ENCODE measurements at regions not wholly inside any gene's neighbourhood (a gene's known extent, or its start where the extent isn't known, plus 50 kb on each side); places are given as distances from the start of the nearest gene placed in this dataset.

GRCh38 chr4:114177628-114178027, 198.2 kb upstream of the ARSJ start:
- no peak for DNase-seq
- Histone ChIP-seq H3K4me3 (ENCODE audit: insufficient read depth, low read depth, low read length) (no peak overlapping the region), H3K27me3 (ENCODE audit: control insufficient read depth, insufficient read depth, low read length) (no peaks in the 10 kb centered on the region), H3K36me3 (replicated peaks; ENCODE audit: control insufficient read depth, insufficient read depth, low read length) (no peaks in the 10 kb centered on the region)

GRCh38 chr4:114178392-114178791, 198.9 kb upstream of the ARSJ start:
- H3K27me3 ChIP-seq (ENCODE audit: control insufficient read depth, insufficient read depth, low read length): no peaks in the 10 kb centered on the region
- DNase-seq: no peak
- no peaks in the 10 kb centered on the region for H3K36me3 ChIP-seq (replicated peaks; ENCODE audit: control insufficient read depth, insufficient read depth, low read length)
- H3K4me3 ChIP-seq (ENCODE audit: insufficient read depth, low read depth, low read length): no peak overlapping the region

- Histone ChIP-seq H3K36me3 (replicated peaks; ENCODE audit: control insufficient read depth, insufficient read depth, low read length) (no peaks in the 10 kb centered on the region), H3K4me3 (ENCODE audit: insufficient read depth, low read depth, low read length) (no peak overlapping the region), H3K27me3 (ENCODE audit: control insufficient read depth, insufficient read depth, low read length) (no peaks in the 10 kb centered on the region)
- no peak for DNase-seq
Observed at GRCh38 chr4:114180481-114180880, 201.0 kb upstream of the ARSJ start.

- Histone ChIP-seq H3K4me3 (ENCODE audit: insufficient read depth, low read depth, low read length) (no peak overlapping the region), H3K36me3 (replicated peaks; ENCODE audit: control insufficient read depth, insufficient read depth, low read length) (no peaks in the 10 kb centered on the region), H3K27me3 (ENCODE audit: control insufficient read depth, insufficient read depth, low read length) (no peaks in the 10 kb centered on the region)
- no peak for DNase-seq
Observed at GRCh38 chr4:114184901-114185300, 205.5 kb upstream of the ARSJ start.

- no peak overlapping the region for H3K4me3 ChIP-seq (ENCODE audit: insufficient read depth, low read depth, low read length)
- no peaks in the 10 kb centered on the region for H3K36me3 ChIP-seq (replicated peaks; ENCODE audit: control insufficient read depth, insufficient read depth, low read length)
- no peak for DNase-seq
- no peaks in the 10 kb centered on the region for H3K27me3 ChIP-seq (ENCODE audit: control insufficient read depth, insufficient read depth, low read length)
Observed at GRCh38 chr4:114187592-114187991, 208.1 kb upstream of the ARSJ start.

- no peaks in the 10 kb centered on the region for H3K36me3 ChIP-seq (replicated peaks; ENCODE audit: control insufficient read depth, insufficient read depth, low read length)
- H3K4me3 ChIP-seq (ENCODE audit: insufficient read depth, low read depth, low read length): no peak overlapping the region
- DNase-seq: no peak
- no peaks in the 10 kb centered on the region for H3K27me3 ChIP-seq (ENCODE audit: control insufficient read depth, insufficient read depth, low read length)
Observed at GRCh38 chr4:114191496-114191895, 212.0 kb upstream of the ARSJ start.

- Histone ChIP-seq H3K27me3 (ENCODE audit: control insufficient read depth, insufficient read depth, low read length) (no peaks in the 10 kb centered on the region), H3K4me3 (ENCODE audit: insufficient read depth, low read depth, low read length) (no peak overlapping the region), H3K36me3 (replicated peaks; ENCODE audit: control insufficient read depth, insufficient read depth, low read length) (no peaks in the 10 kb centered on the region)
- DNase-seq: no peak
Observed at GRCh38 chr4:114192854-114193253, 213.4 kb upstream of the ARSJ start.

GRCh38 chr4:114193624-114194399, 214.4 kb upstream of the ARSJ start:
- Histone ChIP-seq H3K36me3 (replicated peaks; ENCODE audit: control insufficient read depth, insufficient read depth, low read length) (no peaks in the 10 kb centered on the region), H3K27me3 (ENCODE audit: control insufficient read depth, insufficient read depth, low read length) (no peaks in the 10 kb centered on the region), H3K4me3 (ENCODE audit: insufficient read depth, low read depth, low read length) (no peak overlapping the region)
- no peak for DNase-seq

- Histone ChIP-seq H3K27me3 (ENCODE audit: control insufficient read depth, insufficient read depth, low read length) (no peaks in the 10 kb centered on the region), H3K36me3 (replicated peaks; ENCODE audit: control insufficient read depth, insufficient read depth, low read length) (no peaks in the 10 kb centered on the region), H3K4me3 (ENCODE audit: insufficient read depth, low read depth, low read length) (no peak overlapping the region)
- DNase-seq: no peak
Observed at GRCh38 chr4:114196606-114197005, 217.2 kb upstream of the ARSJ start.

GRCh38 chr4:114200026-114200425, 220.6 kb upstream of the ARSJ start:
- DNase-seq: no peak

GRCh38 chr4:114205261-114205660, 225.8 kb upstream of the ARSJ start:
- no peak for DNase-seq
- H3K4me3 ChIP-seq (ENCODE audit: insufficient read depth, low read depth, low read length): no peak overlapping the region
- no peaks in the 10 kb centered on the region for H3K36me3 ChIP-seq (replicated peaks; ENCODE audit: control insufficient read depth, insufficient read depth, low read length)
- H3K27me3 ChIP-seq (ENCODE audit: control insufficient read depth, insufficient read depth, low read length): no peaks in the 10 kb centered on the region

More at GRCh38 chr4:114200026-114200425, 220.6 kb upstream of the ARSJ start:
- Histone ChIP-seq H3K27me3 (ENCODE audit: control insufficient read depth, insufficient read depth, low read length) (no peaks in the 10 kb centered on the region), H3K4me3 (ENCODE audit: insufficient read depth, low read depth, low read length) (no peak overlapping the region), H3K36me3 (replicated peaks; ENCODE audit: control insufficient read depth, insufficient read depth, low read length) (no peaks in the 10 kb centered on the region)

- H3K27me3 ChIP-seq (ENCODE audit: control insufficient read depth, insufficient read depth, low read length): no peaks in the 10 kb centered on the region
Observed at GRCh38 chr4:114208574-114209151, 229.2 kb upstream of the ARSJ start.

GRCh38 chr4:114209584-114209983, 230.1 kb upstream of the ARSJ start:
- H3K4me3 ChIP-seq (ENCODE audit: insufficient read depth, low read depth, low read length): no peak overlapping the region
- DNase-seq: no peak
- H3K27me3 ChIP-seq (ENCODE audit: control insufficient read depth, insufficient read depth, low read length): no peaks in the 10 kb centered on the region
- no peaks in the 10 kb centered on the region for H3K36me3 ChIP-seq (replicated peaks; ENCODE audit: control insufficient read depth, insufficient read depth, low read length)

More at GRCh38 chr4:114208574-114209151, 229.2 kb upstream of the ARSJ start:
- no peak for DNase-seq
- Histone ChIP-seq H3K36me3 (replicated peaks; ENCODE audit: control insufficient read depth, insufficient read depth, low read length) (no peaks in the 10 kb centered on the region), H3K4me3 (ENCODE audit: insufficient read depth, low read depth, low read length) (no peak overlapping the region)

- H3K27me3 ChIP-seq (ENCODE audit: control insufficient read depth, insufficient read depth, low read length): no peaks in the 10 kb centered on the region
- H3K4me3 ChIP-seq (ENCODE audit: insufficient read depth, low read depth, low read length): no peak overlapping the region
- H3K36me3 ChIP-seq (replicated peaks; ENCODE audit: control insufficient read depth, insufficient read depth, low read length): no peaks in the 10 kb centered on the region
- DNase-seq: no peak
Observed at GRCh38 chr4:114211556-114211955, 232.1 kb upstream of the ARSJ start.

GRCh38 chr4:114217150-114217817, 237.8 kb upstream of the ARSJ start:
- H3K36me3 ChIP-seq (replicated peaks; ENCODE audit: control insufficient read depth, insufficient read depth, low read length): no peaks in the 10 kb centered on the region
- no peak for DNase-seq
- H3K27me3 ChIP-seq (ENCODE audit: control insufficient read depth, insufficient read depth, low read length): no peaks in the 10 kb centered on the region
- no peak overlapping the region for H3K4me3 ChIP-seq (ENCODE audit: insufficient read depth, low read depth, low read length)

Data from H7 (cell line).